HepG2 (cell line): ENCODE measurements at regions not wholly inside any gene's neighbourhood (a gene's known extent, or its start where the extent isn't known, plus 50 kb on each side); places are given as distances from the start of the nearest gene placed in this dataset.

Experiments
- ATAC-seq: fragments of 200-7000 bp; cut with Tn5 transposase; 3 replicates; pipeline ENCODE4 v1.9.1; 2020; ENCODE audit warnings: mild to moderate bottlenecking, moderate library complexity
- BruUV-seq: library from RNA; stranded (reverse); fragments of 400-500 nt; replicated peaks from 2 replicates; lab custom pipeline; 2021; lab: Mats Ljungman, UMichigan
- CTCF ChIA-PET: fragments of 300-600 bp; formaldehyde crosslinking; extraction: SDS; loops from one replicate; lab custom pipeline; 2021; ENCODE audit warnings: low total read pairs, inconsistent platforms, low intra/inter-chr PET ratio; lab: Yijun Ruan, JAX
- POLR2A ChIA-PET: fragments of 350-600 bp; sonication (Branson Sonifier 250); formaldehyde crosslinking; loops from one replicate; lab custom pipeline; 2020; ENCODE audit warnings: antibody characterized with exemption, inconsistent platforms; lab: Yijun Ruan, JAX
- DNase-seq: peaks from one replicate; pipeline ENCODE4 v3.0.0-alpha.2; 2015; ENCODE audit warnings: low spot score
- FAIRE-seq: peaks from 3 replicates; lab custom pipeline; 2011; peaks lifted over from hg19 to GRCh38; lab: Jason Lieb, UNC
- H2AFZ ChIP-seq: one replicate; pipeline ENCODE4 v1.6.1; 2011; ENCODE audit warnings: low read length, inconsistent platforms
- H3K27ac ChIP-seq: fragments of 300-600 bp; 3 replicates; pipeline ENCODE4 v1.8.0; 2011; ENCODE audit warnings: mixed run types, mild to moderate bottlenecking, mixed read lengths, low read length, inconsistent platforms; ENCODE audit not compliant: insufficient read depth; ENCODE audit errors: extremely low read length
- H3K27me3 ChIP-seq, 2 experiments: fragments of 200-600 bp in 1 of 2; 2 replicates in 1 of 2; 3 replicates in 1 of 2; pipeline versions ENCODE4 v1.6.0 to v1.8.0; 2011; ENCODE audit warnings: low read length in 2 of 2, mild to moderate bottlenecking in 2 of 2, moderate library complexity in 2 of 2, inconsistent platforms in 1 of 2; ENCODE audit not compliant: insufficient read depth in 2 of 2, control insufficient read depth in 1 of 2
- H3K36me3 ChIP-seq, 2 experiments: fragments of 200-600 bp in 1 of 2; replicated peaks in 1 of 2; 2 replicates in 1 of 2; 3 replicates in 1 of 2; pipeline versions ENCODE4 v1.5.1 to v1.8.0; 2011; ENCODE audit warnings: low read length in 2 of 2, inconsistent platforms in 1 of 2; ENCODE audit not compliant: insufficient read depth in 2 of 2, control insufficient read depth in 1 of 2
- H3K4me1 ChIP-seq: 2 replicates; pipeline ENCODE4 v1.5.1; 2012; ENCODE audit warnings: low read length, inconsistent platforms; ENCODE audit not compliant: insufficient read depth
- H3K4me2 ChIP-seq: 2 replicates; pipeline ENCODE4 v1.6.0; 2011; ENCODE audit warnings: low read depth, low read length, inconsistent platforms
- H3K4me3 ChIP-seq, 3 experiments: fragments of 200-600 bp in 1 of 3; sonication (generic), shearing (Covaris generic) in 1 of 3; replicated peaks in 1 of 3; 2 replicates each; pipeline ENCODE4 v1.5.1; 2011 to 2016; ENCODE audit warnings: low read length in 3 of 3, inconsistent platforms in 2 of 3, low read depth in 2 of 3, mild to moderate bottlenecking in 2 of 3, control low read depth in 1 of 3, mixed read lengths in 1 of 3; ENCODE audit not compliant: insufficient read depth in 1 of 3
- H3K79me2 ChIP-seq: one replicate; pipeline ENCODE4 v1.6.1; 2011; ENCODE audit warnings: low read length, inconsistent platforms; ENCODE audit not compliant: insufficient read depth
- H3K9ac ChIP-seq: 2 replicates; pipeline ENCODE4 v1.6.0; 2011; ENCODE audit warnings: mild to moderate bottlenecking, low read depth, low read length, inconsistent platforms; ENCODE audit not compliant: insufficient read depth
- H3K9me3 ChIP-seq: 2 replicates; pipeline ENCODE4 v1.5.1; 2012; ENCODE audit warnings: mild to moderate bottlenecking, low read length
- H4K20me1 ChIP-seq: 2 replicates; pipeline ENCODE4 v1.6.0; 2011; ENCODE audit warnings: inconsistent platforms, mild to moderate bottlenecking, low read length, moderate library complexity; ENCODE audit not compliant: insufficient read depth
- CBX2 ChIP-seq, 2 experiments: fragments of 200-600 bp in 1 of 2; sonication (generic); formaldehyde crosslinking in 1 of 2; IDR thresholded peaks; 2 replicates each; pipeline versions ENCODE4 v1.7.0 to v1.8.1; 2018 to 2022; ENCODE audit warnings: low read depth in 2 of 2, low read length in 1 of 2, mild to moderate bottlenecking in 1 of 2, missing genetic modification reagents in 1 of 2
- ESRRA ChIP-seq: sonication (generic); formaldehyde crosslinking; IDR thresholded peaks from 2 replicates; pipeline ENCODE4 v1.5.1; 2020; ENCODE audit warnings: mild to moderate bottlenecking, low read depth, missing genetic modification reagents
- HNRNPL ChIP-seq: fragments of 200-400 bp; formaldehyde crosslinking; IDR thresholded peaks from 2 replicates; pipeline ENCODE4 v1.6.1; 2017; ENCODE audit warnings: mild to moderate bottlenecking, low read depth, low read length
- IRX3 ChIP-seq: sonication (generic); formaldehyde crosslinking; IDR thresholded peaks from 2 replicates; pipeline ENCODE4 v1.8.1; 2023; ENCODE audit warnings: mild to moderate bottlenecking, low read depth, missing genetic modification reagents, borderline replicate concordance
- NFYC ChIP-seq: IDR thresholded peaks from 2 replicates; pipeline ENCODE4 v1.6.1; 2016; ENCODE audit warnings: missing genetic modification reagents, missing compliant biosample characterization
- PTBP1 ChIP-seq: fragments of 200-400 bp; formaldehyde crosslinking; IDR thresholded peaks from 2 replicates; pipeline ENCODE4 v1.6.1; 2018; ENCODE audit warnings: low read length, low read depth; ENCODE audit not compliant: poor library complexity, severe bottlenecking
- RBM22 ChIP-seq: fragments of 200-400 bp; formaldehyde crosslinking; optimal IDR thresholded peaks from 2 replicates; pipeline ENCODE3; 2017; ENCODE audit warnings: mild to moderate bottlenecking, low read length, moderate library complexity
- RFXANK ChIP-seq: IDR thresholded peaks from 2 replicates; pipeline ENCODE4 v1.6.1; 2016
- SAP130 ChIP-seq: IDR thresholded peaks from 2 replicates; pipeline ENCODE4 v1.6.1; 2016; ENCODE audit warnings: low read depth
- SIX4 ChIP-seq: sonication (generic); formaldehyde crosslinking; IDR thresholded peaks from 2 replicates; pipeline ENCODE4 v1.4.0; 2020; ENCODE audit warnings: missing genetic modification reagents
- SMARCC2 ChIP-seq: fragments of 450-650 bp; IDR thresholded peaks from 2 replicates; pipeline ENCODE4 v1.6.1; 2017; ENCODE audit warnings: antibody characterized with exemption, mild to moderate bottlenecking
- SRF ChIP-seq: IDR thresholded peaks from 2 replicates; pipeline ENCODE4 v1.6.1; 2011; ENCODE audit warnings: mild to moderate bottlenecking, low read depth, low read length, moderate library complexity
- ZBTB7A ChIP-seq: sonication (generic); formaldehyde crosslinking; IDR thresholded peaks from 2 replicates; pipeline ENCODE4 v1.8.0; 2022; ENCODE audit warnings: mild to moderate bottlenecking, missing genetic modification reagents
- ZKSCAN5 ChIP-seq: sonication (generic); formaldehyde crosslinking; IDR thresholded peaks from 2 replicates; pipeline ENCODE4 v1.5.1; 2020; ENCODE audit warnings: mild to moderate bottlenecking, missing genetic modification reagents
- ZMYM2 ChIP-seq: sonication (generic); formaldehyde crosslinking; IDR thresholded peaks from 2 replicates; pipeline ENCODE4 v1.8.0; 2022; ENCODE audit warnings: mild to moderate bottlenecking, missing genetic modification reagents
- ZNF225 ChIP-seq: sonication (generic); formaldehyde crosslinking; IDR thresholded peaks from 2 replicates; pipeline ENCODE4 v1.4.0; 2020; ENCODE audit warnings: mild to moderate bottlenecking, missing genetic modification reagents
- ZNF3 ChIP-seq: IDR thresholded peaks from 2 replicates; pipeline ENCODE4 v1.7.0; 2017; ENCODE audit warnings: inconsistent platforms
- ZNF326 ChIP-seq: sonication (generic); formaldehyde crosslinking; IDR thresholded peaks from 2 replicates; pipeline ENCODE4 v1.4.0; 2020; ENCODE audit warnings: missing genetic modification reagents, borderline replicate concordance
- ZNF484 ChIP-seq: sonication (generic); formaldehyde crosslinking; IDR thresholded peaks from 2 replicates; pipeline ENCODE4 v1.5.1; 2020; ENCODE audit warnings: mild to moderate bottlenecking, low read depth, missing genetic modification reagents, borderline replicate concordance
- ZNF746 ChIP-seq: sonication (generic); formaldehyde crosslinking; IDR thresholded peaks from 2 replicates; pipeline ENCODE4 v1.8.0; 2022; ENCODE audit warnings: mild to moderate bottlenecking, missing genetic modification reagents
- ZNF766 ChIP-seq: sonication (generic); formaldehyde crosslinking; IDR thresholded peaks from 2 replicates; pipeline ENCODE4 v1.5.0; 2020; ENCODE audit warnings: missing genetic modification reagents, borderline replicate concordance
- WGBS: methylation state at CpG from one replicate; pipeline ENCODE4 v1.1.6; 2017; ENCODE audit warnings: low lambda C conversion rate; 5-methylcytosine and 5-hydroxymethylcytosine counted together
- in situ Hi-C: cut with HindIII; loops from 2 replicates; pipeline ENCODE4 v1.10.0; 2017; ENCODE audit warnings: low pct_unique_long_range_greater_than_20kb; ENCODE audit not compliant: extremely low pct_ligation_motif_present
- intact Hi-C: fragments of 100-400 bp; cut with micrococcal nuclease; formaldehyde crosslinking; loops from one replicate; pipeline ENCODE4 v1.10.0; 2022; ENCODE audit not compliant: unreplicated experiment
- TF ChIP-seq, protein P1 (sequence below): sonication (generic); formaldehyde crosslinking; IDR thresholded peaks from 2 replicates; pipeline ENCODE4 v1.8.0; 2022; ENCODE audit warnings: mild to moderate bottlenecking, missing genetic modification reagents, borderline replicate concordance

DNA sequence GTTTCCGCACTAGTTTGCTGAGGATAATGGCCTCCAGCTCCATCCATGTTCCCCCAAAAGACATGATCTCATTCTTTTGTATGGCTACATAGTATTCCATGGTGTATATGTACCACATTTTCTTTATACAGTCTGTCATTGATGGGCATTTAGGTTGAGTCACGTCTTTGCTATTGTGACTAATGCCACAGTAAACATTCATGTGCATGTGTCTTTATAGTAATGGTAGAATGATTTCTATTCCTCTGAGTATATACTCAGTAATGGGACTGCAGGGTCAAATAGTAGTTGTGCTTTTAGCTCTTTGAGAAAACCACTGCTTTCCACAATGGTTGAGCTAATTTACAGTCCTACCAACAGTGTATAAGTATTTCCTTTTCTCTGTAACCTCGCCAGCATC lies 78.3 kb upstream of the BCL9 start:
- Histone ChIP-seq H2AFZ (no peak overlapping the region), H3K4me1 (no peaks in the 10 kb centered on the region), H3K4me3 (no peak overlapping the region), H3K9me3 (peaks cover 12% of the 10 kb centered on the region; the same call in 1 of the 2 replicates), H3K9ac (no peak overlapping the region), H3K27ac (no peak overlapping the region), H3K79me2 (no peaks in the 10 kb centered on the region), H4K20me1 (no peaks in the 10 kb centered on the region), H3K4me2 (no peak overlapping the region), H3K27me3 (no peaks in the 10 kb centered on the region), H3K36me3 (no peaks in the 10 kb centered on the region)
- in situ Hi-C loops (no loop called here), intact Hi-C loops (no loop called here)
- DNase-seq: no peak
- no peak for ATAC-seq
- CTCF ChIA-PET: no interaction called here
- 1% methylated on average over 3 of the region's 3 CpGs for WGBS
- no peak for FAIRE-seq
- TF ChIP-seq ZNF3 (CRISPR knock-in tag) (no peak), ZNF484 (no peak), RBM22 (no peak), SMARCC2 (no peak), ZBTB7A (CRISPR knock-in tag) (no peak), ZNF766 (CRISPR knock-in tag) (no peak)
- BruUV-seq: no TSS peak
- POLR2A ChIA-PET: no interaction called here

DNA sequence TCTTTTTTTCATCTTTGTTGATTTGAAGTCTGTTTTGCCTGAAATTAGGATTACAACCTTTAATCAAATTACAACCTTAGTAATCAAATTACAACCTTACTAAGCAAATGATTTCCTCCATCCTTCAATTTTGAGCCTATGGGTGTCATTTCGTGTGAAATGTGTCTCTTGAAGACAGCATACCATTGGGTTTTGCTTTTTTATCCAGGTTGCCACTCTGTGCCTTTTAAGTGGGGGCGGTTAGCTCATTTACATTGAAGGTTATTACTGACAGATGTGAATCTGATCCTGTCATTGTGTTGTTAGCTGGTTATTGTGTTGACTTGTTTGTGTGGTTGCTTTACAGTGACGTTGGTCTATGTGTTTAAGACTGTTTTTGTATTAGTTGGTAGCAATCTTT lies 74.8 kb upstream of the BCL9 start:
- Histone ChIP-seq H3K4me2 (no peak overlapping the region), H3K9me3 (peaks cover 12% of the 10 kb centered on the region; the same call in 1 of the 2 replicates), H3K4me1 (no peaks in the 10 kb centered on the region), H3K9ac (no peak overlapping the region), H3K27ac (no peak overlapping the region), H3K36me3 (no peaks in the 10 kb centered on the region), H3K27me3 (no peaks in the 10 kb centered on the region), H2AFZ (no peak overlapping the region), H4K20me1 (no peaks in the 10 kb centered on the region), H3K4me3 (no peak overlapping the region), H3K79me2 (no peaks in the 10 kb centered on the region)
- DNase-seq: no peak
- in situ Hi-C loops: no loop called here
- no peak for FAIRE-seq
- ChIA-PET CTCF (no interaction called here), POLR2A (no interaction called here)
- intact Hi-C loops: no loop called here
- WGBS: 0% methylated on average over 3 of the region's 3 CpGs
- BruUV-seq: no TSS peak
- ATAC-seq: no peak
- TF ChIP-seq ZMYM2 (CRISPR knock-in tag): no peak
- TF ChIP-seq, protein P1, sequence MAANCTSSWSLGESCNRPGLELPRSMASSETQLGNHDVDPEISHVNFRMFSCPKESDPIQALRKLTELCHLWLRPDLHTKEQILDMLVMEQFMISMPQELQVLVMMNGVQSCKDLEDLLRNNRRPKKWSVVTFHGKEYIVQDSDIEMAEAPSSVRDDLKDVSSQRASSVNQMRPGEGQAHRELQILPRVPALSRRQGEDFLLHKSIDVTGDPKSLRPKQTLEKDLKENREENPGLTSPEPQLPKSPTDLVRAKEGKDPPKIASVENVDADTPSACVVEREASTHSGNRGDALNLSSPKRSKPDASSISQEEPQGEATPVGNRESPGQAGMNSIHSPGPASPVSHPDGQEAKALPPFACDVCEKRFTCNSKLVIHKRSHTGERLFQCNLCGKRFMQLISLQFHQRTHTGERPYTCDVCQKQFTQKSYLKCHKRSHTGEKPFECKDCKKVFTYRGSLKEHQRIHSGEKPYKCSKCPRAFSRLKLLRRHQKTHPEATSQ (CRISPR knock-in tag): no peak
- no peak for TF ChIP-seq IRX3 (CRISPR knock-in tag)
- TF ChIP-seq SAP130 (CRISPR knock-in tag): no peak
- no peak for TF ChIP-seq RFXANK (CRISPR knock-in tag)
- TF ChIP-seq ZNF225 (CRISPR knock-in tag): no peak
- TF ChIP-seq NFYC (CRISPR knock-in tag): no peak
- TF ChIP-seq ZNF746 (CRISPR knock-in tag): no peak
- no peak for TF ChIP-seq ZKSCAN5
- no peak for TF ChIP-seq ESRRA
- TF ChIP-seq SRF: no peak
- TF ChIP-seq PTBP1: no peak
- TF ChIP-seq CBX2 (IDR thresholded peaks at IDR 0.05; ENCODE audit: low read depth, low read length): no peak
- TF ChIP-seq CBX2 (CRISPR knock-in tag; IDR thresholded peaks at IDR 0.05; ENCODE audit: low read depth): no peak
- TF ChIP-seq ZNF326 (CRISPR knock-in tag): no peak
- TF ChIP-seq HNRNPL: no peak
- no peak for TF ChIP-seq SIX4 (CRISPR knock-in tag)
